Activated naive CD4-positive, alpha-beta T cell (primary cell): ENCODE measurements at regions not wholly inside any gene's neighbourhood (a gene's known extent, or its start where the extent isn't known, plus 50 kb on each side); places are given as distances from the start of the nearest gene placed in this dataset.
A peak's percentile ranks its signal among the peaks of the same experiment; 100 is the strongest.
"Not testable (repeated sequence)": the region's sequence is repeated elsewhere in the genome, so short reads cannot be mapped to it uniquely, and the experiment has no call there.

Experiments
- DNase-seq, 4 experiments: peaks; one replicate each; lab custom pipeline; 2025; lab: John Stamatoyannopoulos, UW

- not testable (repeated sequence) for DNase-seq
Measured at GRCh38 chr17:21470422-21470821, 94.3 kb downstream of the KCNJ12 start.

GRCh38 chr17:21470861-21471260, 94.7 kb downstream of the KCNJ12 start:
- DNase-seq = no peak

- no peak for DNase-seq
Measured at GRCh38 chr17:21474815-21475214, 98.7 kb downstream of the KCNJ12 start.

GRCh38 chr17:21475571-21475970, 99.4 kb downstream of the KCNJ12 start:
- DNase-seq = no peak

GRCh38 chr17:21476867-21477266, 100.7 kb downstream of the KCNJ12 start:
- DNase-seq = no peak

GRCh38 chr17:21482189-21482865, 106.2 kb downstream of the KCNJ12 start:
- no peak for DNase-seq

GRCh38 chr17:21488043-21488442, 111.9 kb downstream of the KCNJ12 start:
- DNase-seq = not testable (repeated sequence)

GRCh38 chr17:21493993-21494392, 117.8 kb downstream of the KCNJ12 start:
- DNase-seq = no peak

- no peak for DNase-seq
Measured at GRCh38 chr17:21495281-21495680, 119.1 kb downstream of the KCNJ12 start.

- DNase-seq = no peak
Measured at GRCh38 chr17:21500064-21500463, 123.9 kb downstream of the KCNJ12 start.

GRCh38 chr17:21501927-21502700, 126.0 kb downstream of the KCNJ12 start:
- DNase-seq = not testable (repeated sequence)

- DNase-seq = no peak
Measured at GRCh38 chr17:21505819-21506815, 130.0 kb downstream of the KCNJ12 start.

GRCh38 chr17:21507806-21508205, 131.6 kb downstream of the KCNJ12 start:
- not testable (repeated sequence) for DNase-seq

GRCh38 chr17:21508211-21508610, 132.1 kb downstream of the KCNJ12 start:
- no peak for DNase-seq

- DNase-seq = not testable (repeated sequence)
Measured at GRCh38 chr17:21509356-21509755, 133.2 kb downstream of the KCNJ12 start.

GRCh38 chr17:21510686-21511362, 134.7 kb downstream of the KCNJ12 start:
- no peak for DNase-seq

GRCh38 chr17:21511363-21512195, 135.4 kb downstream of the KCNJ12 start:
- DNase-seq = peak; percentile 27 to 54 (median 35)

- DNase-seq = peak in 1 of 4 experiments; percentile 38
Measured at GRCh38 chr17:21512307-21513011, 136.3 kb downstream of the KCNJ12 start.

- peak; percentile 47 to 66 (median 57) for DNase-seq
Measured at GRCh38 chr17:21513012-21513570, 136.9 kb downstream of the KCNJ12 start.

- not testable (repeated sequence) for DNase-seq
Measured at GRCh38 chr17:21514567-21514966, 138.4 kb downstream of the KCNJ12 start.
